Activated B cell treated with CpG ODN at 0.5 μM for 24 hours (primary cell): ENCODE measurements at regions not wholly inside any gene's neighbourhood (a gene's known extent, or its start where the extent isn't known, plus 50 kb on each side); places are given as distances from the start of the nearest gene placed in this dataset.

Experiments used
- ATAC-seq: fragments of 200-7000 bp; cut with Tn5 transposase; one replicate; pipeline ENCODE4 v1.10.0; 2021; ENCODE audit warnings: low read depth, mild to moderate bottlenecking, moderate library complexity
- CTCF ChIA-PET: fragments of 350-600 bp; sonication (Branson Sonifier 250); formaldehyde crosslinking; loops from one replicate; lab custom pipeline; 2021; ENCODE audit warnings: antibody characterized with exemption; lab: Charles Lee
- POLR2A ChIA-PET: fragments of 350-600 bp; sonication (Branson Sonifier 250); formaldehyde crosslinking; loops from one replicate; lab custom pipeline; 2021; ENCODE audit warnings: antibody characterized with exemption; lab: Charles Lee
- DNase-seq: peaks from one replicate; pipeline ENCODE4 v3.0.0; 2022
- H3K27ac Mint-ChIP-seq: one replicate; pipeline ENCODE4 v1.8.0; 2020; ENCODE audit warnings: mixed read lengths
- H3K27me3 Mint-ChIP-seq: one replicate; pipeline ENCODE4 v1.8.0; 2021; ENCODE audit warnings: mixed read lengths
- H3K36me3 Mint-ChIP-seq: one replicate; pipeline ENCODE4 v1.8.0; 2021; ENCODE audit warnings: low read depth, mixed read lengths
- H3K4me1 Mint-ChIP-seq: one replicate; pipeline ENCODE4 v1.8.0; 2021; ENCODE audit warnings: mixed read lengths
- H3K4me3 Mint-ChIP-seq: one replicate; pipeline ENCODE4 v1.8.0; 2020; ENCODE audit warnings: mild to moderate bottlenecking, mixed read lengths
- H3K9me3 Mint-ChIP-seq: one replicate; pipeline ENCODE4 v1.8.0; 2020; ENCODE audit warnings: mixed read lengths
- CTCF ChIP-seq: fragments of 200-600 bp; IDR thresholded peaks from one replicate; pipeline ENCODE4 v1.8.0; 2022; ENCODE audit warnings: antibody characterized with exemption, mild to moderate bottlenecking
- intact Hi-C: fragments of 100-400 bp; cut with micrococcal nuclease; formaldehyde crosslinking; loops from one replicate; pipeline ENCODE4 v1.15.1; 2024

GRCh38 chr16:85983064-85983463 lies 84.1 kb downstream of the IRF8 start:
- ATAC-seq = no peak
- intact Hi-C loops = loop anchor here (2.0 kb wide), 1 partner anchor 18 kb away; no protein-coding TSS in a partner anchor
- CTCF ChIA-PET = interaction anchor here (1.1 to 13.7 kb wide), 2 partner anchors 46 to 161 kb away, joined by 3 to 296 read pairs; no protein-coding TSS in a partner anchor
- H3K4me3 Mint-ChIP-seq = no peak overlapping the region
- peak overlapping the region; percentile 41 for H3K27ac Mint-ChIP-seq
- TF ChIP-seq CTCF = no peak
- POLR2A ChIA-PET = interaction anchor here (0.6 to 12.3 kb wide), 9 partner anchors 18 to 1400 kb away, joined by 3 to 159 read pairs (median 5); partner anchors contain the start of genes FBXO31 and IRF8
- H3K4me1 Mint-ChIP-seq = peaks cover 83% of the 10 kb centered on the region
- no peaks in the 10 kb centered on the region for H3K27me3 Mint-ChIP-seq
- no peaks in the 10 kb centered on the region for H3K36me3 Mint-ChIP-seq
- H3K9me3 Mint-ChIP-seq = no peaks in the 10 kb centered on the region
- DNase-seq = no peak

GRCh38 chr16:85983606-85984230 lies 84.8 kb downstream of the IRF8 start:
- ChIA-PET CTCF (interaction anchor here (0.7 to 13.7 kb wide), 3 partner anchors 47 to 162 kb away, joined by 3 to 296 read pairs (median 3); no protein-coding TSS in a partner anchor), POLR2A (interaction anchor here (0.5 to 12.3 kb wide), 8 partner anchors 19 to 162 kb away, joined by 3 to 159 read pairs (median 4); partner anchors contain the start of gene IRF8)
- Mint-ChIP-seq H3K4me1 (peaks cover 83% of the 10 kb centered on the region), H3K27ac (peak overlapping the region; percentile 41), H3K36me3 (no peaks in the 10 kb centered on the region), H3K4me3 (no peak overlapping the region), H3K27me3 (no peaks in the 10 kb centered on the region), H3K9me3 (no peaks in the 10 kb centered on the region)
- ATAC-seq = no peak
- peak; percentile 22 for DNase-seq
- TF ChIP-seq CTCF = no peak
- intact Hi-C loops = loop anchor here (2.0 kb wide), 1 partner anchor 19 kb away; no protein-coding TSS in a partner anchor

DNA sequence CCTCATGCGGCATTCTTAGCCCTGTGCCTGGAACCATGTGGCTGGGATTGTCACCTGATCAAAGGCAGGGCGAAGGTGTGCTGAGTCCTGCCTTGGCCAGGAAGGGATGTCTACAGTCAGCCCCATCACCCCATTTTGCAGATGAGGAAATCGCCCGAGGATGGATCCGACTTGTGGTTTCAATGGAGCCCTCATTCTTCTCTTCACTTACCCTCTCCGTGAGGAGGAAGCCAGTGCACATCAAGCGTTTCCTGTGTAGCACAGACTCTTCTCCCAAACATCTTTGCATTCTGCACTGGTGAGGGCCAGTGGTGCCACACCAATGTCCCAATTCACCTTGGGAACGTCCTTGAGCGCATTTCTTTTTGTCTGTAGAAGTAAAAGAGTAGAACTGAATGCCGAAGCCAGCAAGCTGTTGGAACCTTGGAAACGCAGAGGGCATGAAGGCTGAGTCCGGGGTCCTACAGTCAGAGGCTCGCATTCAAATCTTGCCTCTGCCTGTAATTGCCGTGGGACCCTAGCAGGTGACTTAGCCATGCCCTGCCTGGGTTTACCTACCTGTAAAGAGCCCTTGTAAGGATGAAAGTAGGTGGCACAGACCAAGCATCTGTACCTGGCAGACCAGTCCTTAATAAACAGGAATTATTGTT lies 85.4 kb downstream of the IRF8 start:
- ATAC-seq (no peak), DNase-seq (peak; percentile 13)
- Mint-ChIP-seq H3K27ac (peak overlapping the region; percentile 82), H3K36me3 (no peaks in the 10 kb centered on the region), H3K4me3 (peak overlapping the region; percentile 67), H3K4me1 (peaks cover 84% of the 10 kb centered on the region), H3K9me3 (no peaks in the 10 kb centered on the region), H3K27me3 (no peaks in the 10 kb centered on the region)
- TF ChIP-seq CTCF = no peak
- CTCF ChIA-PET = interaction anchor here (1.0 to 13.7 kb wide), 3 partner anchors 32 to 162 kb away, joined by 3 to 296 read pairs (median 4); no protein-coding TSS in a partner anchor
- intact Hi-C loops = no loop called here
- POLR2A ChIA-PET = interaction anchor here (0.5 to 12.3 kb wide), 8 partner anchors 11 to 163 kb away, joined by 3 to 159 read pairs (median 5); partner anchors contain the start of gene IRF8

DNA sequence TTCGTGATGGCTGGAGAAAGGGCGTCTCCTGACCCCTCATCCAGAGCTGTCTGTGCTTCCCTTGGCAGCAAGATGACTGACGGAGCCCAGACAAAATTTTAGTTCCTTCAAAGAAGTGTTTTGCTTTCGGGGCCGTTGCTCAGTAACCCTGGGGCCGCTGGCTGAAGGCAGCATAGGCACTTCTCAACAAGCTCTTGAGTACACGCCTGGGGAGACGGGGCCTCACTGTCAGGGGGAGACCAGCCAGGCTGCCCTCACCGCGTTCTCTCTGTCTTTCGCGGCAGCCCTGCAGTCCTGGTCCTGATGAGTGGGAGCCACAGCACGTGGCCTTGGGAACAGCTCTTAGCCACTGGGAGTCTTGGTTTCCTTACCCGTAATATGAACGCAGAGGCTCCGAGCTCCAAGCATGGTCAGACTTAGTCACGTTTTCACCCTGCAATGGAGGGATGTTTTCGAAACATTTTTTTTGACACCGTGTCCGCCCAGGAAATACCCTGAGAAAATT lies 86.0 kb downstream of the IRF8 start:
- intact Hi-C loops = loop anchor here (1.0 to 5.0 kb wide), 2 partner anchors 8 to 68 kb away; no protein-coding TSS in a partner anchor
- H3K4me1 Mint-ChIP-seq = peaks cover 85% of the 10 kb centered on the region
- ChIA-PET CTCF (interaction anchor here (0.7 to 13.7 kb wide), 4 partner anchors 31 to 163 kb away, joined by 3 to 296 read pairs (median 4); no protein-coding TSS in a partner anchor), POLR2A (interaction anchor here (0.8 to 12.3 kb wide), 7 partner anchors 10 to 164 kb away, joined by 3 to 159 read pairs (median 5); partner anchors contain the start of gene IRF8)
- ATAC-seq (peak; percentile 16), DNase-seq (peak; percentile 15)
- H3K27ac Mint-ChIP-seq = peak overlapping the region; percentile 82
- H3K4me3 Mint-ChIP-seq = peak overlapping the region; percentile 67
- no peaks in the 10 kb centered on the region for H3K27me3 Mint-ChIP-seq
- no peak for TF ChIP-seq CTCF
- H3K9me3 Mint-ChIP-seq = no peaks in the 10 kb centered on the region
- no peaks in the 10 kb centered on the region for H3K36me3 Mint-ChIP-seq
